Fibroblast of peridontal ligament (primary cell): ENCODE measurements at regions not wholly inside any gene's neighbourhood (a gene's known extent, or its start where the extent isn't known, plus 50 kb on each side); places are given as distances from the start of the nearest gene placed in this dataset.
A peak's percentile ranks its signal among the peaks of the same experiment; 100 is the strongest.

ENCODE experiments used
- DNase-seq: peaks from one replicate; pipeline ENCODE4 v3.0.0-alpha.2; 2010; ENCODE audit errors: extremely low read depth

GRCh38 chr15:48046813-48047438, 73.9 kb upstream of the SLC24A5 start:
- no peak for DNase-seq

GRCh38 chr15:48049736-48050135, 71.1 kb upstream of the SLC24A5 start:
- DNase-seq: no peak

GRCh38 chr15:48052946-48053345, 67.8 kb upstream of the SLC24A5 start:
- no peak for DNase-seq

- DNase-seq: no peak
Measured at GRCh38 chr15:48058371-48058770, 62.4 kb upstream of the SLC24A5 start.

GRCh38 chr15:48059791-48060190, 61.0 kb upstream of the SLC24A5 start:
- DNase-seq: peak; percentile 18

GRCh38 chr15:48060396-48060795, 60.4 kb upstream of the SLC24A5 start:
- no peak for DNase-seq

- no peak for DNase-seq
Measured at GRCh38 chr15:48061605-48062004, 59.2 kb upstream of the SLC24A5 start.

GRCh38 chr15:48062148-48062872, 58.5 kb upstream of the SLC24A5 start:
- no peak for DNase-seq

- no peak for DNase-seq
Measured at GRCh38 chr15:48063411-48063985, 57.3 kb upstream of the SLC24A5 start.

- DNase-seq: no peak
Measured at GRCh38 chr15:48064421-48064820, 56.4 kb upstream of the SLC24A5 start.

GRCh38 chr15:48066456-48066855, 54.3 kb upstream of the SLC24A5 start:
- DNase-seq: no peak
